SK-N-SH treated with all-trans-retinoic acid at 6 μM for 48 hours (cell line): ENCODE measurements at regions not wholly inside any gene's neighbourhood (a gene's known extent, or its start where the extent isn't known, plus 50 kb on each side); places are given as distances from the start of the nearest gene placed in this dataset.
"Not testable (repeated sequence)": the region's sequence is repeated elsewhere in the genome, so short reads cannot be mapped to it uniquely, and the experiment has no call there.

Experiments
- ATAC-seq: fragments of 200-7000 bp; cut with Tn5 transposase; 3 replicates; pipeline ENCODE4 v1.9.1; 2020; ENCODE audit warnings: mild to moderate bottlenecking, moderate library complexity
- ARNTL ChIP-seq: fragments of 450-650 bp; formaldehyde crosslinking; IDR thresholded peaks from 2 replicates; pipeline ENCODE4 v1.5.0; 2020; ENCODE audit warnings: low read depth, mild to moderate bottlenecking, moderate library complexity, borderline replicate concordance
- BACH2 ChIP-seq: fragments of 250-450 bp; sonication (Bioruptor Pico); IDR thresholded peaks from 2 replicates; pipeline ENCODE4 v1.9.0; 2021; ENCODE audit warnings: mild to moderate bottlenecking, borderline replicate concordance
- CSDC2 ChIP-seq: fragments of 250-450 bp; sonication (Bioruptor Pico); IDR thresholded peaks from 2 replicates; pipeline ENCODE4 v1.5.0; 2020; ENCODE audit warnings: mild to moderate bottlenecking, moderate library complexity
- ESRRG ChIP-seq: fragments of 250-450 bp; sonication (Bioruptor Pico); IDR thresholded peaks from 2 replicates; pipeline ENCODE4 v1.6.1; 2021; ENCODE audit warnings: mild to moderate bottlenecking
- GLIS3 ChIP-seq: fragments of 250-450 bp; sonication (Bioruptor Pico); IDR thresholded peaks from 2 replicates; pipeline ENCODE4 v1.5.0; 2020; ENCODE audit warnings: mild to moderate bottlenecking, moderate library complexity
- ISL1 ChIP-seq: fragments of 250-450 bp; sonication (Bioruptor Pico); IDR thresholded peaks from 2 replicates; pipeline ENCODE4 v2.1.2; 2022; ENCODE audit warnings: mild to moderate bottlenecking, moderate library complexity
- OSR1 ChIP-seq: fragments of 250-450 bp; sonication (Bioruptor Pico); IDR thresholded peaks from 2 replicates; pipeline ENCODE4 v1.8.0; 2022; ENCODE audit warnings: moderate library complexity, mild to moderate bottlenecking, inconsistent platforms
- PPARA ChIP-seq: fragments of 250-450 bp; sonication (Bioruptor Pico); IDR thresholded peaks from 2 replicates; pipeline ENCODE4 v1.5.0; 2020; ENCODE audit warnings: mild to moderate bottlenecking, borderline replicate concordance
- RARB ChIP-seq: fragments of 250-450 bp; sonication (Bioruptor Pico); IDR thresholded peaks from 2 replicates; pipeline ENCODE4 v1.8.0; 2021; ENCODE audit warnings: mild to moderate bottlenecking, moderate library complexity
- TCF4 ChIP-seq: fragments of 250-450 bp; sonication (Bioruptor Pico); IDR thresholded peaks from 2 replicates; pipeline ENCODE4 v1.8.0; 2021; ENCODE audit warnings: mild to moderate bottlenecking, moderate library complexity, borderline replicate concordance
- TOX ChIP-seq: fragments of 250-450 bp; sonication (Bioruptor Pico); IDR thresholded peaks from 2 replicates; pipeline ENCODE4 v1.8.0; 2021; ENCODE audit warnings: mild to moderate bottlenecking, moderate library complexity, borderline replicate concordance
- ZC3H10 ChIP-seq: fragments of 250-450 bp; sonication (Bioruptor Pico); IDR thresholded peaks from 2 replicates; pipeline ENCODE4 v1.5.1; 2021; ENCODE audit warnings: mild to moderate bottlenecking, moderate library complexity
- ZFP3 ChIP-seq: fragments of 250-450 bp; sonication (Bioruptor Pico); IDR thresholded peaks from 2 replicates; pipeline ENCODE4 v1.5.0; 2020; ENCODE audit warnings: mild to moderate bottlenecking, moderate library complexity
- ZFP30 ChIP-seq: fragments of 450-650 bp; formaldehyde crosslinking; IDR thresholded peaks from 2 replicates; pipeline ENCODE4 v1.5.0; 2022; ENCODE audit warnings: mild to moderate bottlenecking, moderate library complexity
- ZNF70 ChIP-seq: fragments of 450-650 bp; formaldehyde crosslinking; IDR thresholded peaks from 2 replicates; pipeline ENCODE4 v1.5.0; 2020; ENCODE audit warnings: mild to moderate bottlenecking, moderate library complexity
- TF ChIP-seq, protein P1 (sequence below): fragments of 250-450 bp; sonication (Bioruptor Pico); IDR thresholded peaks from 2 replicates; pipeline ENCODE4 v1.5.1; 2020; ENCODE audit warnings: low read depth, mild to moderate bottlenecking, moderate library complexity
- TF ChIP-seq, protein P2 (sequence below): fragments of 250-450 bp; sonication (Bioruptor Pico); IDR thresholded peaks from 2 replicates; pipeline ENCODE4 v1.8.0; 2020; ENCODE audit warnings: mild to moderate bottlenecking, moderate library complexity, borderline replicate concordance
- TF ChIP-seq, protein P3 (sequence below): fragments of 250-450 bp; sonication (Bioruptor Pico); IDR thresholded peaks from 2 replicates; pipeline ENCODE4 v1.5.0; 2020; ENCODE audit warnings: mild to moderate bottlenecking, moderate library complexity
- TF ChIP-seq, protein P4 (sequence below): fragments of 250-450 bp; sonication (Bioruptor Pico); IDR thresholded peaks from 2 replicates; pipeline ENCODE4 v1.5.1; 2021; ENCODE audit warnings: mild to moderate bottlenecking, moderate library complexity
- TF ChIP-seq, protein P5 (sequence below): fragments of 250-450 bp; sonication (Bioruptor Pico); IDR thresholded peaks from 2 replicates; pipeline ENCODE4 v1.8.0; 2021; ENCODE audit warnings: low read depth, mild to moderate bottlenecking, moderate library complexity, borderline replicate concordance

DNA sequence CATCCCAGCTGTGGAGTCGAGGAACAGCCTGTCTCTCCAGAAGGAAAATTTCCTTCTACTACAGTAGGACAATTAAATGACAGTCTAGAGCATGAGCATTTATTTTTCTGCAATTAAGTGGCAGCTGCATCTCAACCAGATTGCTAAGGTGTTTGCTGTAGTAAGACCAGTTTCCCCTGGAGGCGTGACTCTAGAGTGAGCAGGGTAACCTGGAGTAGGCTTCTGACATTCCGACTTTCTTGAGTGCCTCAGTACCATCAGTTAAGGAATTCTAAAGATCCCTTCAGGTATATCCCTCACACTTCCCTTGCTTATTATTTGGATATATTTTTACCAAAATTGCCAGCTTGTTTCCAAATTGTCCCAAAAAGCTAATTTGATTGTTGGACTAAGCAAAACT, 59.2 kb upstream of the IRX2 start (continued):
- TF ChIP-seq, protein P1, sequence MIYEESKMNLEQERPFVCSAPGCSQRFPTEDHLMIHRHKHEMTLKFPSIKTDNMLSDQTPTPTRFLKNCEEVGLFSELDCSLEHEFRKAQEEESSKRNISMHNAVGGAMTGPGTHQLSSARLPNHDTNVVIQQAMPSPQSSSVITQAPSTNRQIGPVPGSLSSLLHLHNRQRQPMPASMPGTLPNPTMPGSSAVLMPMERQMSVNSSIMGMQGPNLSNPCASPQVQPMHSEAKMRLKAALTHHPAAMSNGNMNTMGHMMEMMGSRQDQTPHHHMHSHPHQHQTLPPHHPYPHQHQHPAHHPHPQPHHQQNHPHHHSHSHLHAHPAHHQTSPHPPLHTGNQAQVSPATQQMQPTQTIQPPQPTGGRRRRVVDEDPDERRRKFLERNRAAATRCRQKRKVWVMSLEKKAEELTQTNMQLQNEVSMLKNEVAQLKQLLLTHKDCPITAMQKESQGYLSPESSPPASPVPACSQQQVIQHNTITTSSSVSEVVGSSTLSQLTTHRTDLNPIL (CRISPR knock-in tag): no peak
- no peak for TF ChIP-seq TOX
- no peak for TF ChIP-seq ZC3H10 (CRISPR knock-in tag)
- TF ChIP-seq, all 23 proteins: peak for 0

DNA sequence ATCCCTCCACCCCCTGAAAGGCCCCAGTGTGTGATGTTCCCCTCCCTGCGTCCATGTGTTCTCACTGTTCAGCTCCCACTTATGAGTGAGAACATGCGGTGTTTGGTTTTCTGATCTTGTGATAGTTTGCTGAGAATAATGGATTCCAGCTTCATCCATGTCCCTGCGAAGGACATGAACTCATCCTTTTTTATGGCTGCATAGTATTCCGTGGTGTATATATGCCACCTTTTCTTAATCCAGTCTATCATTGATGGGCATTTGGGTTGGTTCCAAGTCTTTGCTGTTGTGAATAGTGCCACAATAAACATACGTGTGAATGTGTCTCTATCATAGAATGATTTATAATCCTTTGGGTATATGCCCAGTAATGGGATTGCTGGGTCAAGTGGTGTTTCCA, 55.8 kb upstream of the IRX2 start:
- ATAC-seq: not testable (repeated sequence)

DNA sequence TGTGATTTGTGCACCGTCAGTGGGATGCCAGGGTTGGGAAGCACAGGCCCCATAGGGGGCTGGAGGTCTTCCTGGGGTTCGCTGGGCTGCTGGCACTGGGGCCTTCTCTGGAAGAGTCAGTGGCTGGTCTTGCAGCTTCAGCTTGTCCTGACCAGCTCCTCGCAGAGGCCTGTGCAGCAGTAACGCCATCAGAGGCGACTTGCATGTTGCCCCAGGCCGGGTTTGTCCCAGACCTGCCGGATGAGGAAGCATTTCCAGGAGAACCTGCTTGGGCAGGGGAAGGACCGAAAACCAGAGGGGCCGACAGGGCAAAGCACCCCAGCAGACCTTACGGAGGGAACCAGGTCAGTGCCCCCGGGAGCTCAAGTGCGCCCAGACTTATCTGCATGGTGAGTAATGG, 54.7 kb upstream of the IRX2 start:
- TF ChIP-seq BACH2 (no peak), ZFP3 (CRISPR knock-in tag) (no peak), OSR1 (CRISPR knock-in tag) (no peak), ZFP30 (CRISPR knock-in tag) (no peak), RARB (no peak), ZC3H10 (CRISPR knock-in tag) (no peak), ZNF70 (CRISPR knock-in tag) (no peak), CSDC2 (CRISPR knock-in tag) (no peak), GLIS3 (CRISPR knock-in tag) (no peak), PPARA (CRISPR knock-in tag) (no peak), ISL1 (CRISPR knock-in tag) (no peak), ARNTL (CRISPR knock-in tag) (no peak)
- TF ChIP-seq, protein P1 (CRISPR knock-in tag): no peak
- TF ChIP-seq, protein P2, sequence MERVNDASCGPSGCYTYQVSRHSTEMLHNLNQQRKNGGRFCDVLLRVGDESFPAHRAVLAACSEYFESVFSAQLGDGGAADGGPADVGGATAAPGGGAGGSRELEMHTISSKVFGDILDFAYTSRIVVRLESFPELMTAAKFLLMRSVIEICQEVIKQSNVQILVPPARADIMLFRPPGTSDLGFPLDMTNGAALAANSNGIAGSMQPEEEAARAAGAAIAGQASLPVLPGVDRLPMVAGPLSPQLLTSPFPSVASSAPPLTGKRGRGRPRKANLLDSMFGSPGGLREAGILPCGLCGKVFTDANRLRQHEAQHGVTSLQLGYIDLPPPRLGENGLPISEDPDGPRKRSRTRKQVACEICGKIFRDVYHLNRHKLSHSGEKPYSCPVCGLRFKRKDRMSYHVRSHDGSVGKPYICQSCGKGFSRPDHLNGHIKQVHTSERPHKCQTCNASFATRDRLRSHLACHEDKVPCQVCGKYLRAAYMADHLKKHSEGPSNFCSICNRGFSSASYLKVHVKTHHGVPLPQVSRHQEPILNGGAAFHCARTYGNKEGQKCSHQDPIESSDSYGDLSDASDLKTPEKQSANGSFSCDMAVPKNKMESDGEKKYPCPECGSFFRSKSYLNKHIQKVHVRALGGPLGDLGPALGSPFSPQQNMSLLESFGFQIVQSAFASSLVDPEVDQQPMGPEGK: no peak
- TF ChIP-seq, protein P3, sequence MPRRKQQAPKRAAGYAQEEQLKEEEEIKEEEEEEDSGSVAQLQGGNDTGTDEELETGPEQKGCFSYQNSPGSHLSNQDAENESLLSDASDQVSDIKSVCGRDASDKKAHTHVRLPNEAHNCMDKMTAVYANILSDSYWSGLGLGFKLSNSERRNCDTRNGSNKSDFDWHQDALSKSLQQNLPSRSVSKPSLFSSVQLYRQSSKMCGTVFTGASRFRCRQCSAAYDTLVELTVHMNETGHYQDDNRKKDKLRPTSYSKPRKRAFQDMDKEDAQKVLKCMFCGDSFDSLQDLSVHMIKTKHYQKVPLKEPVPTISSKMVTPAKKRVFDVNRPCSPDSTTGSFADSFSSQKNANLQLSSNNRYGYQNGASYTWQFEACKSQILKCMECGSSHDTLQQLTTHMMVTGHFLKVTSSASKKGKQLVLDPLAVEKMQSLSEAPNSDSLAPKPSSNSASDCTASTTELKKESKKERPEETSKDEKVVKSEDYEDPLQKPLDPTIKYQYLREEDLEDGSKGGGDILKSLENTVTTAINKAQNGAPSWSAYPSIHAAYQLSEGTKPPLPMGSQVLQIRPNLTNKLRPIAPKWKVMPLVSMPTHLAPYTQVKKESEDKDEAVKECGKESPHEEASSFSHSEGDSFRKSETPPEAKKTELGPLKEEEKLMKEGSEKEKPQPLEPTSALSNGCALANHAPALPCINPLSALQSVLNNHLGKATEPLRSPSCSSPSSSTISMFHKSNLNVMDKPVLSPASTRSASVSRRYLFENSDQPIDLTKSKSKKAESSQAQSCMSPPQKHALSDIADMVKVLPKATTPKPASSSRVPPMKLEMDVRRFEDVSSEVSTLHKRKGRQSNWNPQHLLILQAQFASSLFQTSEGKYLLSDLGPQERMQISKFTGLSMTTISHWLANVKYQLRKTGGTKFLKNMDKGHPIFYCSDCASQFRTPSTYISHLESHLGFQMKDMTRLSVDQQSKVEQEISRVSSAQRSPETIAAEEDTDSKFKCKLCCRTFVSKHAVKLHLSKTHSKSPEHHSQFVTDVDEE (CRISPR knock-in tag): no peak
- TF ChIP-seq, protein P4, sequence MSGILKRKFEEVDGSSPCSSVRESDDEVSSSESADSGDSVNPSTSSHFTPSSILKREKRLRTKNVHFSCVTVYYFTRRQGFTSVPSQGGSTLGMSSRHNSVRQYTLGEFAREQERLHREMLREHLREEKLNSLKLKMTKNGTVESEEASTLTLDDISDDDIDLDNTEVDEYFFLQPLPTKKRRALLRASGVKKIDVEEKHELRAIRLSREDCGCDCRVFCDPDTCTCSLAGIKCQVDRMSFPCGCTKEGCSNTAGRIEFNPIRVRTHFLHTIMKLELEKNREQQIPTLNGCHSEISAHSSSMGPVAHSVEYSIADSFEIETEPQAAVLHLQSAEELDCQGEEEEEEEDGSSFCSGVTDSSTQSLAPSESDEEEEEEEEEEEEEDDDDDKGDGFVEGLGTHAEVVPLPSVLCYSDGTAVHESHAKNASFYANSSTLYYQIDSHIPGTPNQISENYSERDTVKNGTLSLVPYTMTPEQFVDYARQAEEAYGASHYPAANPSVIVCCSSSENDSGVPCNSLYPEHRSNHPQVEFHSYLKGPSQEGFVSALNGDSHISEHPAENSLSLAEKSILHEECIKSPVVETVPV (CRISPR knock-in tag): no peak
- TF ChIP-seq, protein P5, sequence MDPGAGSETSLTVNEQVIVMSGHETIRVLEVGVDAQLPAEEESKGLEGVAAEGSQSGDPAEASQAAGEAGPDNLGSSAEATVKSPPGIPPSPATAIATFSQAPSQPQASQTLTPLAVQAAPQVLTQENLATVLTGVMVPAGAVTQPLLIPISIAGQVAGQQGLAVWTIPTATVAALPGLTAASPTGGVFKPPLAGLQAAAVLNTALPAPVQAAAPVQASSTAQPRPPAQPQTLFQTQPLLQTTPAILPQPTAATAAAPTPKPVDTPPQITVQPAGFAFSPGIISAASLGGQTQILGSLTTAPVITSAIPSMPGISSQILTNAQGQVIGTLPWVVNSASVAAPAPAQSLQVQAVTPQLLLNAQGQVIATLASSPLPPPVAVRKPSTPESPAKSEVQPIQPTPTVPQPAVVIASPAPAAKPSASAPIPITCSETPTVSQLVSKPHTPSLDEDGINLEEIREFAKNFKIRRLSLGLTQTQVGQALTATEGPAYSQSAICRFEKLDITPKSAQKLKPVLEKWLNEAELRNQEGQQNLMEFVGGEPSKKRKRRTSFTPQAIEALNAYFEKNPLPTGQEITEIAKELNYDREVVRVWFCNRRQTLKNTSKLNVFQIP: no peak
- ATAC-seq: no peak

DNA sequence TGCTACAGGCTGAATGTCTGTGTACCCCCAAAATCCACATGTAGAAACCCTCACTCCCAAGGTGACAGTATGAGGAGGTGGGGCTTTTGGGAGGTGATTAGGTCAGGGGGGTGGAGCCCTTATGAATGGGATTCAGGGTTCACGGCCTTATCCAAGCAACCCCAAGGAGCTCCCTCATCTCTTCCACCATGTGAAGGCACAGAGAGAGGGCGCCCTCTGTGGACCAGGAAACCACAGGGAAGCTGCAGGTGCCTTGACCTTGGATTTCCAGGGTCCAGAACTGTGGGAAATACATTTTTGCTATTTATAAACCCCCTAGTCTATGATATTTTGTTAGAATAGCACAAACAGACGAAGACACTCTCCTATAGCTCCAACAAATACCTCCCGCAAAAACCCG, 53.6 kb upstream of the IRX2 start:
- no peak for TF ChIP-seq ESRRG (CRISPR knock-in tag)
- no peak for TF ChIP-seq ZFP3 (CRISPR knock-in tag)
- no peak for TF ChIP-seq CSDC2 (CRISPR knock-in tag)
- TF ChIP-seq ARNTL (CRISPR knock-in tag): no peak
- no peak for TF ChIP-seq BACH2
- no peak for TF ChIP-seq TCF4
- no peak for ATAC-seq
